Left lobe of liver (tissue), 2 donors: ENCODE measurements at regions not wholly inside any gene's neighbourhood (a gene's known extent, or its start where the extent isn't known, plus 50 kb on each side); places are given as distances from the start of the nearest gene placed in this dataset.

Experiments used
- ATAC-seq: fragments of 200-7000 bp; cut with Tn5 transposase; one replicate; pipeline ENCODE4 v1.9.1; 2020; ENCODE audit warnings: mild to moderate bottlenecking, moderate library complexity
- DNase-seq: peaks from one replicate; pipeline ENCODE4 v3.0.0-alpha.2; 2020; ENCODE audit warnings: low spot score
- donor health status: DM: no; HTN: no; CAD: no; lungs with moderate emphysema.
- donor health status: DM: no; HTN: yes; CAD: no.

DNA sequence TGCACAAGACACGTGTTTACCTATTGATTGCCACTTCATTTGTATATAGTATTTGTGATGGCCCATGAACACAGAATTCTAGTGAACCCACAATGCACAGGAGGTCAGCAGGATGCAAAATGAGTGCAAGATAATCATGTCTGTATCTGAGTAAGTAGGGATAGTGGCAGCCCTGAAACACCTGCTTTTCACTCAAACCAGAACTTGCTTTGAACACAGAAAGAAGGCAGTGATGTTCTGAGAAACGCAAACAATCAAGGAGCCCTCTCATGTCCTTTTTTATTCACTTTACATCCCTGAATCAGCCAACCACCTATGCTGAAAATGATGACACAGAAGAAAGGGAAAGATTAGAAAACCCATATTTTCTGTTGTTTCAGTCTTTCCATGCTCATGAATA is 170.4 kb upstream of the AVPR1A start:
- ATAC-seq, result no peak
- DNase-seq, result no peak

GRCh38 chr12:63319936-63320633 is 169.1 kb upstream of the AVPR1A start:
- DNase-seq (no peak), ATAC-seq (peak; percentile 78)

- no peak for ATAC-seq
These were observed 168.4 kb upstream of the AVPR1A start for GRCh38 chr12:63319386-63319785.

DNA sequence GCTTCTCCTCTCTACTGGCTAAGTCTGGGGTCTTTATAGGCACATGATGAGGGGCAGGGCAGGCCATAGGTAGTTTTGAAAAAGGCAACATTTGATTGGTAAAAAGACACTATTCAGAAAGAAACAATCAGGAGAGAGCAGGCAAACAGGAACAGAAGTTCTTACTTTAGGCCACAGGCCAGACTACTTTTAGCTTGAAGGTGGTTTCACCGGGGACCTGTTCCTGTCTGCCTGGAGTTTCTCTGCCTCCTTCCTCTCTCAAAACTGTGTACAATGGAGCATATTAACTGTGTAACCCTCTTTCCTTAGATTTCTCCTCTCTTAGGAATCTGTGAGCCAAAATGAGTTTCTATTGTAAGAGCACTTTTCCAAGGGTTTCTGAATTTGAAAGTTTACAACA is 167.9 kb upstream of the AVPR1A start:
- ATAC-seq (no peak), DNase-seq (no peak)

More at GRCh38 chr12:63319386-63319785, 168.4 kb upstream of the AVPR1A start:
- no peak for DNase-seq

DNA sequence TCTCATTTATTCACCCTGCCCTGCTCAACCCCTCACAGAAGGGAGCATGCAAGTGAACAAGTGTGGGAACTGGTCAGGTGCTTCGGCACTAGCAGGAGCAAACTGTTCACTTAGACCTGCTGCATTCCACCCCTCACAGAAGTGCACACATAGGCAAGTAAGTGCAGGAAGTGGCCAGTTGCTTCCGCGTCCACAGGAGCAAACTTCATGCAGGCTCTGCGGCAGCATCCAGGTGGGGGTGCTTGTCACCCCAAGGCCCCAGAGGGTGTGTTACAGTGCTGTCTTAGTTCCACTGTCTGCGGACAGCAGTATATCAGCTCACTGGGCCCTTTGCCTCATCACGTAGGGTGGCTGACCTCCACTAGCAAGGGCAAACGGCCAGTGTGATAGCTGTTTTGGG is 167.3 kb upstream of the AVPR1A start:
- no peak for ATAC-seq
- no peak for DNase-seq

DNA sequence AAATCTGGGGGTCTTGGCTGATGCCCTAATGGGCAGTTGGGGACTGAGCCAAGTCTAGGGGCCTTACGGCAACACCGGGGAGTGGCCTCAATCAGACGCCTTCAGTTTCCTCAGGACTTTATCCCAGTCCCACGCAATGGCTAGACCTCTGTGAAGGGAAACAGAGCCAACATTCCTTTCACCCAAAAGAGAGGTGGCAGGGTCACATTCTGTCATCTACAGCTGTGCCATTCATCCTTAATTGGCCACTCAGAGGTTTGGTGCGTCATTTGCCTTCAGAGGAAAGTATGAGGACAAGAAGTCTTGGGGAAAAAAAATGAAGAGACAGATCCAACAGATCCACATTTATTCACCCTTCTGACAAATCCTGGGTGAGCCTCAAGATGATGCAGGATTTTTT is 166.9 kb upstream of the AVPR1A start:
- DNase-seq, result no peak
- ATAC-seq, result no peak

- DNase-seq (no peak), ATAC-seq (no peak)
These were observed 166.4 kb upstream of the AVPR1A start for GRCh38 chr12:63317286-63317846.

GRCh38 chr12:63313139-63313538 is 162.1 kb upstream of the AVPR1A start:
- ATAC-seq, result no peak
- DNase-seq, result no peak

DNA sequence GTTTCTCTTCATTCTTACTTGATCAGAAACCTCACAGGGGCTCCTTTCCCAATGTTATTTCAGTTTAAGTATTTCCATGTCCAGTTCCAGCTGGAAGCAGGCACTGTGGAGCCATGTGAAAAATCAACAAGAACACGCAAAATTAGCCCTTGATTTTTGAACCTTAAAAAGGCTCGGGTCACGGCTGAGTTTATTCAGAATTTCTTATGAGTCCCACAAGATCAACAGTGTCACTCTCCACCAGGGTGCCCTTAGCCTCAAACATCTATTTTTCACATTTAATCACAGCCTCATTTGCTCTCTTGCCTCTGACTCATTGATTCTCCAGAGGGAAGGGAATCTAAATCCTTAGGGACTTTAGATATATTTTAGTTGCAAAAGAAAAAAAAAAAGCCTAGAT is 157.7 kb upstream of the AVPR1A start:
- ATAC-seq, result no peak
- DNase-seq, result no peak

GRCh38 chr12:63307849-63308248 is 156.8 kb upstream of the AVPR1A start:
- ATAC-seq (no peak), DNase-seq (no peak)

- no peak for ATAC-seq
These were observed 155.2 kb upstream of the AVPR1A start for GRCh38 chr12:63305901-63306875.

GRCh38 chr12:63304887-63305316 is 153.9 kb upstream of the AVPR1A start:
- DNase-seq (no peak), ATAC-seq (no peak)

More at GRCh38 chr12:63305901-63306875, 155.2 kb upstream of the AVPR1A start:
- no peak for DNase-seq

- ATAC-seq (no peak), DNase-seq (no peak)
These were observed 152.0 kb upstream of the AVPR1A start for GRCh38 chr12:63302941-63303536.

DNA sequence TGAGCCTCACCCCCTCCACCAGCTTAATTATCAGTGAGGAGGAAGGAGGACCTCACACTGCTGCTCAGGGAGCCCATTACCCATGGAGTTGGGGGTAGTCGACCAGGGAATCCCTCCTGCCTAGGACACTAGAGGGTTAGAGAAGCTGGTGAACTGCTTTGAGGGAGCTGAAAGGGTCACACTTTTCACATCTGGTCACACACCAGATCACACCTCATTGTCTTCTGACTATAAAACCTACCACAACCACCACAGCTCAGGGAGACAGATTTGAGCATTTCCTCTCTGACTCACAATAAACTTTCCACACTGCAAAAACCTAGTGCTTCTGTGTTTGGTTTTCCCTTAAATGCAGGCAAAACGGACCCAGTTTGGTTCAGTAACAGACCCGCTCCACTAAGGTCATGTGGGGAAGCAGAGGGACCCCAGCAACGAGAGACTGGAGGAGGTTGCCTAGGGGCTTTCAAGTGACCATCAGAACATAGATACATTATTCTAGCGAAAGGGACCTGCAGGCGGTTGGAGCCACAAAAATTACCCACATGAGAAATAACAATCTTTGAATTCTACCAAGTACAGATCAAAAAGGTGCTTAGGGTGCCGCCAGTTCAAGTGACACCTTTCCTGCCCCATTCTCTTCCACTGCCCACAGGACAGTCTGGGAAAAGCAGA is 151.4 kb upstream of the AVPR1A start:
- no peak for ATAC-seq
- DNase-seq, result no peak

DNA sequence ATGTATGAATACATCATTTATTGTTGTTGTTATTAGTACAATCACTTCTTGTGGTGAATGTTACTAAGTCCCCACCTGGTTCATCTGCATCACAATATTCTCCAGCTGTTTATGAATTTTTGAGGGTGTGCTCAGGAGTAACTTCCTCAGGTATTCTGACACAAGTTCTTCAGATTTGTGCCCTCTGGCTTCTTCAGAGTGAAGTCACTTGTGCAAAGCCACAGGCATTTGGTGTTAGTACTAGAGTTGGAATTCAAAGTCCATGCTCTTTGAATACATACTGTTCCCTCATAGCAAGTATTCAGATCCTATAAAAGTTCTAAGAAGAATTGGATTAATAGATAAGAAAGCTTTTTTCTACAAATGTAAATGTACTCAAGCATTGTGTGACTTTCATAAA is 150.3 kb upstream of the AVPR1A start:
- ATAC-seq (no peak), DNase-seq (no peak)

DNA sequence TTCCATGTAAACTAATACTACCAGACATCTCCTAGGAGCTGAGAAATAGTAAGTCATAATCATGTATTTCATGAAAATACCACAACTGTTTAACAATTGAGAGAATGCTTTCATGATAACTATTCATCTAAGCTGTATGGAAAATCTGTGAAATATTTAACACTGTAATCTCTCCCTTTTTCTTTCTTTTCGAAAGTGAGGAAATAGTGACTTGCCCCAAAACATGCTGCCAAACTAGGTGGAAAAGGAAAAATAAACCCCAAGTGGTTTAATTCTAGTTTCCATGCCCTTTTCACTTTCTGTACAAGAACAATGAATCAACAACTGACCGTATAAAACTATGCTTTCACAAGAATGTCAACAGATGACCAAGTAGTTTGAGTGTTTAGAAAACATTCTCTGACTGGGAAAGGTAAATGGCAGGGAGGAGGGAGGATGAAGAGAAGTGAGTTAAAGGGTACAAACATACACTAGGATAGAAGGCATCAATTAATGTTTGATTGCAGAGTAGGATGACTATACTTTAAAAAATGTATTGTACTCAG is 147.5 kb upstream of the AVPR1A start:
- no peak for DNase-seq
- ATAC-seq, result no peak

DNA sequence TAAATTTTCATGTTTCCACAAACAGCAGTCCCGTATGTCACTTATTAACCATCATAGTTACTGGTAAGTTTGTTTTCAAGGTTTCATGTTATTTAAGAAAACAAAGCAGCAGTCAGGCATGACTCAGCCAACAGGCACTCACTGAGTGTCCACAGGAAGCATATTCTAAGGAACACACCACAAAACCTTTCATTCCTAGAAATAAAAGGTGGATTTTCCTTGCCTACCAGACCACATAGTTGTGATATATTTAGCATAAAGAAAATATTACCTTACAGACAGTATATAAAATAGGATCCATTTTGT is 143.3 kb upstream of the AVPR1A start:
- ATAC-seq (no peak), DNase-seq (no peak)

- ATAC-seq, result no peak
- DNase-seq, result no peak
These were observed 141.6 kb upstream of the AVPR1A start for GRCh38 chr12:63292471-63293221.

DNA sequence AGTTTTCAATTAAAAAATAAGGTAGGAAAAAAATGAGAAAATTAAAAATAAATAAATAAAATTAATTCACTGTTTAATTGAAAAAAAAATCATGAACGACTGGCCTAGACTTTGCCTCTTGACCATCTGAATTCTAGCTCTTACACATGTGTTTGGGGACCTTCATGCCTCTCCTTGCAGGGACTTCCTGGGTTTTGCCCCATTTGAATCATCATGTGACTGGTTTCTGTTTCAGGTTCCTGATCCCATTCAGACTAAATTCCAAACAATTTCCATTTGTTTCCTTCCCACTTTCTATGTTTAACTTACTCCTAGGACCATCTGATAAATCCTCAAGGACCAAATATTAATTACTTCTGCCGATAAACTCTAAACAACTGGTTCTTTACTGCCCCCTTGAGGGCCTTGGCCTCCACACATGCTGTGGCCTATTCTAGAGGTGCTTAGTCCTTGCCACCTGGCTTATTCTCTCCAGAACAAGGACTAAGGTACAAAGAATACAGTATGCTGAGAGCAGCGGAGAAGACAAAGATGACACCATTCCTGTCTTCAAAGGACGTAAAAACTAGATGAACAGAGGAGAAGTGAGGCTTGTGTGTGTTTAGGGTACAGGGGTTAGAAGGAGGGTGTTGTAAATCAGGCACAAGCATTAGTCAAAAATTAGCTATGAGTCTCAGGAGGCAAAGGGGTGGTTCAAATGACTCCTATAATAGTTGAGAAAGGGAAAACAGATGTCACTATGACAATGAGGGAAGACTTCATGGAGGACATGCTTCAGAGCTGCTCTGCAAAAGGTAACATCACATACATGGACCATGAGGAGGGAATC is 125.8 kb upstream of the AVPR1A start:
- DNase-seq (peak; percentile 66), ATAC-seq (peak; percentile 100)
